ENCODE measurements at regions not wholly inside any gene's neighbourhood (a gene's known extent, or its start where the extent isn't known, plus 50 kb on each side); places are given as distances from the start of the nearest gene placed in this dataset.

- 16 to 22% methylated on average over 3 of the region's 3 CpGs for WGBS, 2 donors
- Histone ChIP-seq H3K27me3 (peaks cover 0 to 42% (median 0%) of the 10 kb centered on the region in 7 donors), H3K4me3 (peak overlapping the region; percentile 50 to 88 (median 72)), H3K9me3 (no peaks in the 10 kb centered on the region), H3K36me3 (no peaks in the 10 kb centered on the region), H3K27ac (peak overlapping the region; percentile 82 to 95 (median 90)), H3K4me1 (peaks cover 0 to 44% (median 13%) of the 10 kb centered on the region in 9 donors)
- ATAC-seq (peak in 4 of 8 donors; percentile 15 to 41 (median 30)), DNase-seq (peak in 1 of 2 donors; percentile 38)
- no peak for TF ChIP-seq CTCF (IDR thresholded peaks at IDR 0.05)
- intact Hi-C loops (cut with DNase I): loop anchor here in 2 of 10 donors (10.0 kb wide), 2 partner anchors 711 to 961 kb away; no protein-coding TSS in a partner anchor
Measured at GRCh38 chr10:50993771-50994251, 80.5 kb upstream of the PRKG1 start.

DNA sequence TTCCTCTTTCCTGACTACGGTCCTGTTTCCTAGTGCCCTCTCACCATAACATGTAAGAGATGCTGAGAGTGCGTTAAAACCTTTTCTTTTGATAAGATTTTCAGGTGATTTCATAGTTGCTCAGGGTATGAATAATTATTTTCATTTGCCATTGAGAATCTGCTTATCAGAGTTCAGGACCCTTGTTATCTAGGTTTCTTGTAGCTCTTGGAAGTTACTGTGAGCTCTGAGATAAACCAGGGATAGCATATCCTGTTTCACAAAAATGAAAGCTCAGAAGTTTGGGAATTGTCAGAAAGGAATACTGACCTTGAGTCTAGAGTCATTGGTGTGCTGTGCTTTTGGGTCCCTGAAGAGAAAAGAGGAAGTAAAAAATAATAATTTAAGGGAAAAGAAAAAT, 76.8 kb upstream of the PRKG1 start:
- Histone ChIP-seq H3K4me1 (peaks cover 0 to 77% (median 22%) of the 10 kb centered on the region in 9 donors), H3K36me3 (no peaks in the 10 kb centered on the region), H3K27ac (peak overlapping the region in 6 of 10 donors; percentile 9 to 62 (median 39)), H3K4me3 (peak overlapping the region in 1 of 10 donors; percentile 6), H3K9me3 (no peaks in the 10 kb centered on the region), H3K27me3 (peaks cover 0 to 20% (median 0%) of the 10 kb centered on the region in 7 donors)
- WGBS, 2 donors: 50 to 73% methylated on average over 2 of the region's 2 CpGs
- no peak for TF ChIP-seq CTCF (IDR thresholded peaks at IDR 0.05)
- intact Hi-C loops (cut with DNase I): loop anchor here in 2 of 10 donors (10.0 kb wide), 2 partner anchors 707 to 957 kb away; no protein-coding TSS in a partner anchor
- DNase-seq (no peak), ATAC-seq (no peak)

GRCh38 chr10:50999163-50999562, 75.1 kb upstream of the PRKG1 start:
- no peak for TF ChIP-seq CTCF (IDR thresholded peaks at IDR 0.05)
- H3K36me3 ChIP-seq: no peaks in the 10 kb centered on the region
- 81 to 82% methylated on average over 2 of the region's 2 CpGs for WGBS, 2 donors
- ATAC-seq (no peak), DNase-seq (no peak)
- peaks cover 0 to 3% (median 0%) of the 10 kb centered on the region in 7 donors for H3K27me3 ChIP-seq
- intact Hi-C loops (cut with DNase I): loop anchor here in 2 of 10 donors (10.0 kb wide), 2 partner anchors 706 to 956 kb away; no protein-coding TSS in a partner anchor
- peak overlapping the region in 1 of 10 donors; percentile 13 for H3K27ac ChIP-seq
- no peak overlapping the region for H3K4me3 ChIP-seq
- H3K9me3 ChIP-seq: no peaks in the 10 kb centered on the region
- H3K4me1 ChIP-seq: peaks cover 0 to 76% (median 17%) of the 10 kb centered on the region in 9 donors

DNA sequence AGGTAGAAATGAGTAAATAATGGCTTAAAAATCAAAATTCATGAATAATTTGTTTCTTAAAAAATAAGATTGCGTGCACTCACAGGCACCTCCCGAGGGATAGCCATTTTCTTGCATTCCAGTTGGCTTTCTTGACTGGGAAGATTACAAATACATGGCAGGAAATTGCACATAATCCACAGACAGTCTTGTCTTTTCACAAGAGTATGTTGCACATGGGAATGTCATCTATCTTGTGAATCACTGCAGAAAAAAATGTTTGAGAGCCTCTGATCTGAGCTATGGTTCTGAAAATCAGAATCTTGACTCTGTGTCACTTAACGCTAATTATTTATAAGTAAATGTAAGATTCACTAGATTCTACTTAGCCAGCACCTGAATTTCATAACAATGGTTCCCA, 74.1 kb upstream of the PRKG1 start:
- 55 to 65% methylated on average over 3 of the region's 3 CpGs for WGBS, 2 donors
- intact Hi-C loops (cut with DNase I): loop anchor here in 8 of 10 donors (5.0 to 10.0 kb wide), 4 partner anchors 955 to 1487 kb away; no protein-coding TSS in a partner anchor
- Histone ChIP-seq H3K9me3 (no peaks in the 10 kb centered on the region), H3K4me1 (peaks cover 0 to 69% (median 12%) of the 10 kb centered on the region in 9 donors), H3K36me3 (no peaks in the 10 kb centered on the region), H3K4me3 (no peak overlapping the region), H3K27me3 (peaks cover 0 to 3% (median 0%) of the 10 kb centered on the region in 7 donors), H3K27ac (peak overlapping the region in 6 of 10 donors; percentile 15 to 59 (median 44))
- TF ChIP-seq CTCF (IDR thresholded peaks at IDR 0.05): no peak
- DNase-seq: no peak
- peak in 1 of 8 donors; percentile 59 for ATAC-seq
